ENCODE measurements at regions not wholly inside any gene's neighbourhood (a gene's known extent, or its start where the extent isn't known, plus 50 kb on each side); places are given as distances from the start of the nearest gene placed in this dataset.

DNA sequence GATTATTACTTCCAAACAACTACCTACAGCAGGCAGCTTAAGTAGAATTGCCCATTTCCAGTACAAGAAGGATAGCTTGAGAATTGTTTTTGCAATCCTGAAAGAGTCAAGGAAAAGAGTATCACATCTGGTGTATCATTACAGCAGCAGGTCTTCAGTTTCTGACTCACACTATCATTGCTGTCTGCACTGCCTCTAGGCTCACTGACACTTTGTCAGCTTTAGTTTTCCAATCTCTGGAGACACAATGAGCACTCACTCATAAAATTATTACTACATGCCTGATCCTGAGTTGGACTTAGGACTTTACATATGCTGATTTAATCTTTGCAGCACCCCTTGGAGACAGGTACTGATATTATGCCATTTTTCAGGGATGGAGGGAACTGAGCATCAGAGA is 244.6 kb upstream of the BOD1L1 start:
- TF ChIP-seq POLR2A (IDR thresholded peaks at IDR 0.05) (no peak), CTCF (IDR thresholded peaks at IDR 0.05) (no peak)
